ENCODE measurements at regions not wholly inside any gene's neighbourhood (a gene's known extent, or its start where the extent isn't known, plus 50 kb on each side); places are given as distances from the start of the nearest gene placed in this dataset.
A peak's percentile ranks its signal among the peaks of the same experiment; 100 is the strongest.

DNA sequence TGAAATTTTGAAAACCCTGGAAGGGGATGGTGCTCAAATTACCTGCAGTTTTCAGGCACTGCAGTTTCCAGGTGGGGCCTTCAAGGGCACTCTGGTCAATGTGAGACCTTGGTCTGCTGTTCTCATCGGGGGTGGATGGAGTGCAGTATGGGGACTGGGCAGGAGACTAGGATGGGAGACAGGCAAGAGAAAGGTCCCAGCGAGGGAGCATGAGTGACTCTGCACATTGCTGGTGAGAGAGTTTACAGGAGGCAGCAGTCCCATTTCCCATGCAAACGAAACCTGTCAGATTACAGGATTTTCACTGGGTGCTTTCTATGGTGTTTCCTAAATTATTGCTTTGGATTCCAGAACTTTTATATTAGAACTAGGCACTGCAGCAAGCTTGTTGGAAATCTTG is 73.5 kb upstream of the DTNBP1 start:
- H3K4me3 Mint-ChIP-seq (ENCODE audit: low read depth): no peak overlapping the region

DNA sequence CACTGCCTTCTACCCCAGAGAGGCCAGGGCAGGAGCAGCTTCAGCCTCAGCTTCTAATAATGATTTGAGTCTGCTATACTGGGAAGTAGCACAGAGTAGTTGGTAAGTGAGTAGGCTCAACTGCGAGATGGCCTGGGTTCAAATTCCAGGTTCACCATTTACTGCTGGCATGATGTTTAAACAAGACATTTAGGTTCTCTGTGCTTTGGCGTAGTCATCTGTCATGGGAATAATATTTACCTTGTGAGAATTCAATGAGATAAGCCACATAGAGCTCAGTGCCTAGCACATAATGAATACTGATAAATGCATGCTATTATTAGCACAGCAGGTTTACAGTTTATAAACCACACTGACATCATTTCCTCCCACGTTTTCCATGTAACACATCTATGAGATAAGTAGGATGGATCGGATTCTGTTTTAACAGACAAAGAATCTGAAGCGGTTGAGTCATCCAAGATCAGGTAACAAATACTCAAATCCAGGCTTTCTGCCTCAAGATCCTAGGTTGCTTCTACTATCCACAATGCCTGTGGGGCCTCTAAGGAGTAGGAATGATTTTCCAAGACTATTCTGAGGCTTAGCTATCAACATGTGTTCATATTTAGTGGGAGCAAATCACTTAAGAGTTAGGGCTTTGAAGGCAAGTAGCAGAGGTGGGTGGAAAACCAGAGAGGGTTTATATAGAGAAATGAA is 72.9 kb upstream of the DTNBP1 start:
- H3K4me3 Mint-ChIP-seq (ENCODE audit: low read depth): no peak overlapping the region
- H3K9me3 Mint-ChIP-seq (ENCODE audit: low read depth): peaks cover 4% of the 10 kb centered on the region
- TF ChIP-seq, protein P1, sequence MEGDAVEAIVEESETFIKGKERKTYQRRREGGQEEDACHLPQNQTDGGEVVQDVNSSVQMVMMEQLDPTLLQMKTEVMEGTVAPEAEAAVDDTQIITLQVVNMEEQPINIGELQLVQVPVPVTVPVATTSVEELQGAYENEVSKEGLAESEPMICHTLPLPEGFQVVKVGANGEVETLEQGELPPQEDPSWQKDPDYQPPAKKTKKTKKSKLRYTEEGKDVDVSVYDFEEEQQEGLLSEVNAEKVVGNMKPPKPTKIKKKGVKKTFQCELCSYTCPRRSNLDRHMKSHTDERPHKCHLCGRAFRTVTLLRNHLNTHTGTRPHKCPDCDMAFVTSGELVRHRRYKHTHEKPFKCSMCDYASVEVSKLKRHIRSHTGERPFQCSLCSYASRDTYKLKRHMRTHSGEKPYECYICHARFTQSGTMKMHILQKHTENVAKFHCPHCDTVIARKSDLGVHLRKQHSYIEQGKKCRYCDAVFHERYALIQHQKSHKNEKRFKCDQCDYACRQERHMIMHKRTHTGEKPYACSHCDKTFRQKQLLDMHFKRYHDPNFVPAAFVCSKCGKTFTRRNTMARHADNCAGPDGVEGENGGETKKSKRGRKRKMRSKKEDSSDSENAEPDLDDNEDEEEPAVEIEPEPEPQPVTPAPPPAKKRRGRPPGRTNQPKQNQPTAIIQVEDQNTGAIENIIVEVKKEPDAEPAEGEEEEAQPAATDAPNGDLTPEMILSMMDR (IDR thresholded peaks at IDR 0.05; ENCODE audit: unreplicated experiment): no peak
- H3K27ac Mint-ChIP-seq: no peak overlapping the region
- H3K27me3 Mint-ChIP-seq: peaks cover 4% of the 10 kb centered on the region
- H3K4me1 Mint-ChIP-seq (ENCODE audit: low read depth): peaks cover 47% of the 10 kb centered on the region
- DNase-seq (ENCODE audit: low spot score, unreplicated experiment): no peak
- no peaks in the 10 kb centered on the region for H3K36me3 Mint-ChIP-seq (ENCODE audit: insufficient read depth)

More for the DNA sequence above, 73.5 kb upstream of the DTNBP1 start:
- TF ChIP-seq, protein P1 (IDR thresholded peaks at IDR 0.05; ENCODE audit: unreplicated experiment): no peak
- peak overlapping the region; percentile 16 for H3K27ac Mint-ChIP-seq
- H3K9me3 Mint-ChIP-seq (ENCODE audit: low read depth): peaks cover 4% of the 10 kb centered on the region
- no peaks in the 10 kb centered on the region for H3K36me3 Mint-ChIP-seq (ENCODE audit: insufficient read depth)
- H3K4me1 Mint-ChIP-seq (ENCODE audit: low read depth): peaks cover 44% of the 10 kb centered on the region
- DNase-seq (ENCODE audit: low spot score, unreplicated experiment): no peak
- H3K27me3 Mint-ChIP-seq: peaks cover 4% of the 10 kb centered on the region

DNA sequence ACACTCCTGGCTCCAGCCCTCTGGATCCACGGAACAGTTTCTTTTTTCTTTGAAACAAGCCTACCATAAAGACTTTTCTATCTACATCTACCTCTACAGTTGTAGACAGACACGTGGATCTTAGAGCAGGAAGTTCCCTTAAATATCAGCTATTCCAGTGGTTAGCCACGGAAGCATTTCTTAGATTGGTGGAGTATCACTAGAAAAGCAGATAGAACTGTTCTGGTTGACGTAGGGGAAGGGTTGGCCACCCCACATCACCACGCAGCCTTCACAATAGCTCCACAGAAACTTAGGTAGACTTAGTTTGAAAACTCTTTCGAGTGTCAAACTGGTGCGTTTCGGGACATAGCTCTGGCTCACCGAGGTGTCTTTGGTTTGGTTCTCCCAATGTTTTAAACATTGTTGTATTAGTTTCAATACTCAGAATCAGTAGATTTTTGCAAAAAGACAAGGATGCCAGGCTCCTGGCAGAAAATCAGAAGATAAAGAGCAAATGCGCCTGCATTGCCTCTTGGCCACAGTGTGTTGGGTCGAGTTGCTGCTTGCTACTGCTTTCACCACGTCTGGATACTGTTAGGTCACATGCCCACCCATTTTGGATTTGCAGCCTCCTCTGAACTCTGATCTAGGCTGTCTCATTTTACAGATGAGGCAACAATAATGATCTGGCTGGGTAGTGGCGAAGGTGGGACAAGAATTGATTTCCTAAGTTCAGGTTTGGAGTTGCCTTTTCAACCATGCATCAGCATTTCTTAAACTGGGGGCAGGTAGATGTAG is 71.5 kb upstream of the DTNBP1 start:
- Mint-ChIP-seq H3K27ac (no peak overlapping the region), H3K27me3 (peaks cover 10% of the 10 kb centered on the region), H3K4me1 (ENCODE audit: low read depth) (peaks cover 47% of the 10 kb centered on the region), H3K4me3 (ENCODE audit: low read depth) (no peak overlapping the region), H3K36me3 (ENCODE audit: insufficient read depth) (no peaks in the 10 kb centered on the region), H3K9me3 (ENCODE audit: low read depth) (peaks cover 4% of the 10 kb centered on the region)
- no peak for DNase-seq (ENCODE audit: low spot score, unreplicated experiment)
- TF ChIP-seq, protein P1 (IDR thresholded peaks at IDR 0.05; ENCODE audit: unreplicated experiment): no peak

DNA sequence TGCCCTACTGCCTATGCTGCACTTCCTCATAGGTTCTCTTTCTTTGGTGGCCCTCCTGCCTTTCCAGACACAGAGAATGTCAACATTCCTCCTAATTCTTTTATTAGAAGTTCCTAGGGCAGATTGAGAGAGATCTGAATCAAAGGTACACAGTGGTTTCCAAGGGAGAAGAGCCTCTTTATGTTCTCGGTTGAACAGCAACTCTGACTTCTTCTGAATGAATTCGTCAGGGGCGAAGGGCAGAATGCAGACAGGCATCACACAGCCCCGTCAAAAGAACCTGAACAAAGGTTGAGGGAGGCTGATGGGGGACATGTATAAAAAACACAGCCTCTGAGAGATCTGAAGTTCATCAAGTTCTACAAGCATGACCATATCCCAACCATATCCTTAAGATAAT is 68.1 kb upstream of the DTNBP1 start:
- no peaks in the 10 kb centered on the region for H3K9me3 Mint-ChIP-seq (ENCODE audit: low read depth)
- no peak for DNase-seq (ENCODE audit: low spot score, unreplicated experiment)
- peaks cover 14% of the 10 kb centered on the region for H3K27me3 Mint-ChIP-seq
- no peak overlapping the region for H3K4me3 Mint-ChIP-seq (ENCODE audit: low read depth)
- peaks cover 37% of the 10 kb centered on the region for H3K4me1 Mint-ChIP-seq (ENCODE audit: low read depth)
- TF ChIP-seq, protein P1 (IDR thresholded peaks at IDR 0.05; ENCODE audit: unreplicated experiment): no peak
- no peak overlapping the region for H3K27ac Mint-ChIP-seq
- no peaks in the 10 kb centered on the region for H3K36me3 Mint-ChIP-seq (ENCODE audit: insufficient read depth)

DNA sequence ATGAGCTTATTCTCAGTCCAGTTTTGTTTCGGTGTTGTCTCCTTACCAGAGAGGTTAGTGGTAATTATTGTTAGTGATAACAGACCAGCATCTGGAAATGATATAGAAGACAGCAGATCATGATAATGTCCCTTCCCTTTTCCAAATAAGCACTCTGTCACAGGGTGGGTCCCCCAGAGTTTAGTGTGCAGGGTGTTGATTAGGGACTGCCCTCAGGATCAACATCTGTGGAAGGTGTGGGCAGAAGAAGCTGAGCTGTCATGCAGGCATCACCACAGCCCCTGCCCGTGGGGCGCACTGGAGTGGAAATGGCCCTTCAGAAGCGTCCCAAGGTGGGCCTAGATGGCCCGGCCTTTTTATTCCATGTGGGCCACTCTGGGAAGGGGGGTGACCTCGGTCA is 67.6 kb upstream of the DTNBP1 start:
- Mint-ChIP-seq H3K36me3 (ENCODE audit: insufficient read depth) (no peaks in the 10 kb centered on the region), H3K4me3 (ENCODE audit: low read depth) (no peak overlapping the region), H3K4me1 (ENCODE audit: low read depth) (peaks cover 33% of the 10 kb centered on the region), H3K27me3 (peaks cover 14% of the 10 kb centered on the region), H3K9me3 (ENCODE audit: low read depth) (no peaks in the 10 kb centered on the region), H3K27ac (no peak overlapping the region)
- no peak for DNase-seq (ENCODE audit: low spot score, unreplicated experiment)
- TF ChIP-seq, protein P1 (IDR thresholded peaks at IDR 0.05; ENCODE audit: unreplicated experiment): no peak
